HEK293T (cell line): ENCODE measurements at regions not wholly inside any gene's neighbourhood (a gene's known extent, or its start where the extent isn't known, plus 50 kb on each side); places are given as distances from the start of the nearest gene placed in this dataset.

Source experiments
- ARNT ChIP-seq: fragments of 450-650 bp; IDR thresholded peaks from 2 replicates; pipeline ENCODE4 v1.6.1; 2017; ENCODE audit warnings: mild to moderate bottlenecking
- ELF4 ChIP-seq: fragments of 450-650 bp; IDR thresholded peaks from 2 replicates; pipeline ENCODE4 v1.6.1; 2017; ENCODE audit warnings: antibody characterized with exemption
- FOXM1 ChIP-seq: fragments of 450-650 bp; IDR thresholded peaks from 2 replicates; pipeline ENCODE4 v1.6.1; 2017; ENCODE audit warnings: mild to moderate bottlenecking, borderline replicate concordance
- TARDBP ChIP-seq: fragments of 450-650 bp; IDR thresholded peaks from 2 replicates; pipeline ENCODE4 v1.6.1; 2016
- ZNF384 ChIP-seq: fragments of 450-650 bp; IDR thresholded peaks from 2 replicates; pipeline ENCODE4 v1.6.1; 2016

DNA sequence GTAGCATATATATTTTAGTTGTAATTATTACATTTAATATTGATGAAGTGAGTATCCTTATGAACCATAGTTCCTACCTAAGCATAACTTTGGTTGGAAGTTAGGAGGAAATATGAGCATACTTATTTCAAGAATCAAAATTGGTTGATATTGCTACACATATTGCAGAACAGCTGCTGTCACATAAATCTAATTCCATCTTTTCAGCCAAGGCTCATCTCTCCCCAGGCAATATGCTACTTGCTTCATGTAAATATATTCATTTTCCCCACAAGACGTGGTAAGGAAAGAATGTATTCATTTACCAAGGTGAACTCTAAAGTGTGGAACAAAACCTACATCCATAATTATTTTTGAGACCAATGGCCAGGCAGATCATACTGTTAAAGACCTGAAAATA is 62.5 kb upstream of the HIF1A start:
- no peak for TF ChIP-seq FOXM1
- TF ChIP-seq TARDBP = no peak
- no peak for TF ChIP-seq ARNT
- no peak for TF ChIP-seq ZNF384
- TF ChIP-seq ELF4 = no peak
